ENCODE measurements at regions not wholly inside any gene's neighbourhood (a gene's known extent, or its start where the extent isn't known, plus 50 kb on each side); places are given as distances from the start of the nearest gene placed in this dataset.
"Not testable (repeated sequence)": the region's sequence is repeated elsewhere in the genome, so short reads cannot be mapped to it uniquely, and the experiment has no call there.

DNA sequence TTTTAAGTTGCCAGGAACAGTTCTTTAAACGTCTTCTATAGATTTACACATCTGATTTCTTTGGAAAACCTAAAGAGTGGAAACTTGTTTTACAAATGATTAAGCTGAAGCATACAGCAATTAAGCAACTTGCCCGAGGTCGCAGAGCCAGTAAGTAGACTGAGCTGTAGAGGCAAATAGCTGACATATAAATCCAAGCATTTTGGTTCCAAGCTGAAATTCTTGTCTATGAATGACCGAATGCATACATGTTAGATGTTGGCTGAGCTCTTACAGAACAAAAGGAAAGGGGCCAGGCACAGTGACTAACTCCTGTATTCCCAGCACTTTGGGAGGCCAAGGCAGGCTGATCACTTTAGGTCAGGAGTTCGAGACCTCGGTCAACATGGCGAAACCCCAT lies 101.8 kb upstream of the SGK1 start:
- no peak for DNase-seq

DNA sequence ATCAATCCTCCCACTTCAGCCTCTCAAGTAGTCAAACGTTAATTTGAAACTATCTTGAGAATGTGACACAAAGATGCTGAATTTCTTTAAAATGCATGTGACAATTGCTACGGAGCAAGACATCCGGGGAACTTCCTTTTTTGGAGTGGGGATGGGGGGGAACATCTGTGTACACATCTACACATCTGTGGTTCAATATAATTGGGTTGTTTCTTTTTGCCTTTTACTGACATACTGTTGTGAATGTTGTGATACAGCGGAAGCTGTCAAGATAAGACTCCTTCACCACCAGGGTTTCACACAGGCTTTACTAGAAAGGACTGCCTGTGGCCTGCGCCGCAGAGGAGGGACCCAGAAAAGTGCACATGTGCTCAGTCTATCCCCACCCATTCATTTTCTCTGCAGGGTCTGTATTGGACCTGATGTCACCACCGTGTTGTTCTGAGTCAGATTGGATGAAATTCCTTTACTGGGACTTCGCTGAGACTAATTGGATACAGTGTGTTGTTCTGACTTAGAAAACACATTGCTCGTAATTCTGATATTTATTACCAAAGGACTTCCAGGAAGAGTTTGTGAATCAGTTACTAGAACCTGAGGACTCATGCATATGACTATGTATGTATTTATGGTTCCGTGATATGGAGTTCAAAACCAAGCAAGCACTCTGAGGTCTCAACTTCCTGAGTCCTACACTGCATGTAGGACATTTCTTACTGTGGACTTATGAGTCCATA lies 98.7 kb upstream of the SGK1 start:
- no peak for DNase-seq

DNA sequence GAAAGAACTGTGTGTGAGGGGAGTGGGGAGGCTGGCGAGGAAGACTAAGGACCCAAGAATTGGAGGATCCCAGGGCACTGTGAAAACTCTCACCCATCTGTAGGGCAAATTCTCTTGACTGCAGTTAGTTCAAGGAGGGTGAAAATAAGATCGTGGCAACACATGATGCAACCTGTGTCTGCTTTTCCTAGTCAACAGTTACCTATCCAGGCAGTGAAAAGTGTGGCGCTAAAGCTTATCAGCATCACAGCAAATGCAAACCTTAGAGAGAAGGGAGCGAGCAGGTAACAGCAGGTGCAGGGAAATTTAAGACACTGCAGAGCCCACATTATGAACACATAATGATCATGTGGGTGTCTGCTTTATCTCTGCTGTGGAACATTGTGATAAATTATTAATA lies 97.7 kb upstream of the SGK1 start:
- DNase-seq, result peak; percentile 48 to 59

- no peak for DNase-seq
Observed at GRCh38 chr6:134415194-134415593, 97.3 kb upstream of the SGK1 start.

- no peak for DNase-seq
Observed at GRCh38 chr6:134414793-134415192, 96.9 kb upstream of the SGK1 start.

- no peak for DNase-seq
Observed at GRCh38 chr6:134413241-134413643, 95.3 kb upstream of the SGK1 start.

GRCh38 chr6:134410541-134410940 lies 92.6 kb upstream of the SGK1 start:
- no peak for DNase-seq

GRCh38 chr6:134407791-134408190 lies 89.9 kb upstream of the SGK1 start:
- DNase-seq, result no peak

DNA sequence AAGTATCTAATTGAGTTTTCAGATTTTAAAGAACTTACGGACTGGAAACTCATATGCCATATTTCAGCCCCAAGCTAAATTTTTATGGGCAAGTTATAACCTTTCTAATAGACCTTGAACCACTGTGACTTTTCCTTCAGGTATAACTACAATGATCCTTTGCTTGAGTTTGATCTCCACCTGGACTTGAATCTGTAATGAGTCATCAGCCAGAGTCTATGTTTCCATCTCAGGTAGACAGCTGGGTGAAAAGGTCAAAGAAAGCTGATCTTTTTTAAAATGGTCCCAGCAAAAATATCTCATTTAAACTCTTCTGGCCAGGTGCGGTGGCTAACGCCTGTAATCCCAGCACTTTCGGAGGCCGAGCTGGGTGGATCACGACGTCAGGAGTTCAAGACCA lies 88.4 kb upstream of the SGK1 start:
- no peak for DNase-seq

DNA sequence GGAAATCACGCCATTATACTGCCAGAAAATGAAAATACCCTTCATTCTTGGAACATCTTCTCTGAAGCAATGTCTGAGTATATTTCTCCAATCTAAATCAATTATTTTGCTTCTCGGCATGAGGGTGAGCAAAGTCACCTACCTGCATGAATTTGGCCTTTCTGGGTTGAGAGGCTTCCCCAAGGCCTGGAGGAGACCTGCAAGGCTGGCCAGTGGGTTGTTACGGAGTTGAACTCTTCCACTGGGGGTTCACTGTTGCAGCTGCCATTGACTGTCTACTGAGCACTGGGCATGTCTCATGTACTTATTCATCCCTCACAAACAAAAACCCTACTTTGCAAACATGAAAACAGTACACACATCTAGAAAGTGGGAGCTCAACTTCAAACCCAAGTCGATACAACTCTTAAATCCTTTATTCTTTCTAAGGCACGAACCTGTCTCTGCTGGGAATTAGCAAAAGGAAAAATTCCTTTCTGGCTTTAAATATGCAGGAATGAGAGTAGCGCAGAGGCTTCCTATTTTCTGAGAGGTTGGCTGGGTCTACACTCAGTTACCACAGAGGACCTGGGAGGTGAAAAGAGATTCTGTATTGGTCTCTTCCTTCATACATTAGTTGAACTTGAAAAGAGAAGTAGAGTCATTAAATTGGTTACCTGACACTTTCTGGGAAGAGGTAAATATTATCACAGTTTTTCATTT lies 87.6 kb upstream of the SGK1 start:
- no peak for DNase-seq

DNA sequence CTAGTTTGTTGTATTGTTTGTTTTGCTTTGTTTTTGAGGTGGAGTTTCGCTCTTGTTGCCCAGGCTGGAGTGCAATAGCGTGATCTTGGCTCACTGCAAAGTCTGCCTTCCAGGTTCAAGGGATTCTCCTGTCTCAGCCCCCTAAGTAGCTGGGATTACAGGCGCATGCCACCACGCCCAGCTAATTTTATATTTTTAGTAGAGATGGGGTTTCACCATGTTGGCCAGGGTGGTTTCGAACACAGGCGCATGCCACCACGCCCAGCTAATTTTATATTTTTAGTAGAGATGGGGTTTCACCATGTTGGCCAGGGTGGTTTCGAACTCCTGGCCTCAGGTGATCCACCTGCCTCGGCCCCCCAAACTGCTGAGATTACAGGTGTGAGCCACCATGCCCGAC lies 85.4 kb upstream of the SGK1 start:
- DNase-seq, result not testable (repeated sequence)

DNA sequence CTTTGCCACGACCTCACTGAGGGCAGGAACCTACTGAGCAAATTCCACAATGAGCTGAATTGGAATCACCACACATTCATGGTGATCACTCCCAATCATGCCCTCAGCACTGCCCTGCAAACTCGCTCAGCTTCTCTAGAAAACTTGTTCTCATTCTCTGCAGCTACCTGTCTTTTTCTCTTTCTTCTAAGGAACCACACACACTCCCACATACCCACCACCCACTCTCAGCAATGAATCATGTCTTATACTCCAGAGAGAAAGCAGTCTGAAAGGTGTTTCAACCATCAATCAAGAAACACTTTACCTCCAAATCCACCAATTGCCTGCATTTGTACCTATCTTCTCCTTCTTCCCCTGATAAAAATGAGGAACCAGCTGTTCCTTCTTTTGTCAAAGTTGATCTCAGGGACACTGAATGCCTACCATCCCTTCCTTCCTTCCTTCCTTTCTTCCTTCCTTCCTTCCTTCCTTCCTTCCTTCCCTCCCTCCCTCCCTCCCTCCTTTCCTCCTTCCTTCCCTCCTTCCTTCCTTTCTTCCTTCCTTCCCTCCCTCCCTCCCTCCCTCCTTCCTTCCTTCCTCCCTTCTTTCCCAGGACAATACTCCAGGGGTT lies 84.6 kb upstream of the SGK1 start:
- DNase-seq, result no peak

GRCh38 chr6:134400941-134401340 lies 83.0 kb upstream of the SGK1 start:
- DNase-seq, result peak in 1 of 2 experiments; percentile 1

DNA sequence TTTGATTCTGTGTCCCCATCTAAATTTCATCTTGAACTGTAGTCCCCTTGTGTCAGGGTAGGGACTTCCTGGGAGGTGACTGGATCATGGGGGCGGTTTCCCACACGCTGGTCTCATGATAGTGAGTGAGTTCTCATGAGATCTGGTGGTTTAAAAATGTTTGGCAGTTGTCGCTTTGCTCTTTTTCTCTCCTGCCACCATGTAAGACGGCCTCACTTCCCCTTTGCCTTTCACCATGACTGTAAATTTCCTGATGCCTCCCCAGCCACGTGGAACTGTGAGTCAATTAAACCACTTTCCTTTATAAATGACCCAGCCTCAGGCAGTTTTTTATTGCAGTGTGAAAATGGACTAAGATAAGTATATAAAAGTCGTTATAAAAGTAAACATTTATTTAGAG lies 80.5 kb upstream of the SGK1 start:
- no peak for DNase-seq

GRCh38 chr6:134397676-134398075 lies 79.8 kb upstream of the SGK1 start:
- no peak for DNase-seq

DNA sequence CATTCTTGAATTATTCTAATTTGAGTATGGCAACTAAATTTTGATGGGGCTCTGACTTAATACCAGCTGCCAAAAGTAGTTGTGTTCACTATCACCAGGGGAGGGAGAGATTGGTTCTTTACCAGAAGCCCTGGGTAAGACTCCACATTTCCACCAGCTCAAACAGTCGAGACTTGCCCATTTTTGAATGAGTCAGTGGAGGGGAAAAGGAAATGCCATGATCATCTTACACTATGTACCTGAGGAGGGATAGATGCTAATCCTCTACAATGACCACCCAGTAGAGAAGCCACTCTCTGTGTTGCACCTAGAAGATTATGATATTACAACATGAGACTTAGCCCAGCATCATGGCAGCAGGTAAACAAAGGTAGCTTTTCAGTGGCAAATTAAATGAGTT lies 77.0 kb upstream of the SGK1 start:
- DNase-seq, result no peak

DNA sequence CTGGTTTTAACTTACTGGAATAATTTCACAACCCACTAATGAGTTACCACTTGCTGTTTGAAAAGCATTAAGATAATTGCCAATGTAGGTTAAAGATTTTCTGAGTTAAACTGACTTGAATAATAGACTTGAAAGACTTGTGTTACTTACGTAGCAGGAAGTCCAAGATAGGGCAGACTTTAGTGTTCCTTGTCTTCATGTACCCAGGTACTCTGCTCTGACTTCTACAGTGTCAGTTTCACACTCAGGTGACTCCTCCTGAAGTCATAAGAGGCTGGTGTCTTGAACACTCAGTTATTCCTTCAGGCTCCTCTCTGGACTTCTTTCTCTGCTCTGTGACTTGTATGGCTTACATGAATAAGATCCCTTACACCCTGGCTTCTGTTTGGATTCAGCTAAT lies 76.3 kb upstream of the SGK1 start:
- DNase-seq, result no peak

DNA sequence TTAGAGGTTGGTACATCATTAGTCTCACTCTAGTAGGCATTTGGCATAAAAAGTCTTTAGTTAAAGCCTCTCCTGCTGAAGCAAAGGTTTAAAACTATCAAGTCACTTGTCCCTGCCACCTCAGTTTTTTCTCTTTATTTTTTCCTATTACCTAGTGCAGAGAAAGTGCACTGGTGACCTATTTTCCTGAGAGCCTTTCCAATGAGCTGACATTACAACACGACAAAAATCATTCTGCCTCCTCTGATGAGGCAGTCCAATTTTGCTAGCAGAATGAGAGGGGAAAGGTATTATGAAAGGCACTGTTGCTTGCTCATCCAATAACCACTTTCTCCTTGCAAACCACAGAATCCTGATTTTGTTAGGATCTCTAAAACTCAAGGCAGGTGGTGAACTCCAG lies 73.3 kb upstream of the SGK1 start:
- DNase-seq, result no peak

GRCh38 chr6:134389658-134390057 lies 71.7 kb upstream of the SGK1 start:
- no peak for DNase-seq

DNA sequence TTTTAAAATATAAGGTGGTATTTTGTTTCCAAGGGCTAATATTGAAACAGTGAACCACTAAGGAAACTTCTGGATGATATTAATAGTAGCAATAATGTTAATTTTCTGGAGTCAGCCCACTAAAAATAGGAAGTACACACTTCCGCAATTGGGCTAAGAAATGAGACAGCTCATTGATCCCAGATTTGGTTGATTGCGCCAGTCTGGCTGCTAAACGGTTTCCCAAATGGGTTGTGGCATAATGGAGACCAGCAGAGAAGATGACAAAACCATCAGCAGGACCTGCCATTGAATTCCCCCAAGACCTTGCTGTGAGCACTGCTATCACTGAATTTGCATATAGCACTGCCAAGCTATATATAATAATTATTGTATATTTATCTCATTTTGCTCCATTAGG lies 71.2 kb upstream of the SGK1 start:
- DNase-seq, result no peak

DNA sequence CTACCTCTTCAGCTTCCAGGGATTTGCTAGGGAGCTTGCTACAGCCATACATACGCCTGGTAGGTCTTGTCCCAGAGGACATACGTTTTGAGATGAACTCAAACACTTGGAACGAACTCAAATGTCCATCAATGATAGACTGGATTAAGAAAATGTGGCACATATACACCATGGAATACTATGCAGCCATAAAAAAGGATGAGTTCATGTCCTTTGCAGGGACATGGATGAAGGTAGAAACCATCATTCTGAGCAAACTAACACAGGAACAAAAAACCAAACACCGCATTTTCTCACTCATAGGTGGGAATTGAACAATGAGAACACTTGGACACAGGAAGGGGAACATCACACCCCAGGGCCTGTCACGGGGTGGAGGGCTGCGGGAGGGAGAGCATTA lies 68.6 kb upstream of the SGK1 start:
- DNase-seq, result not testable (repeated sequence)

DNA sequence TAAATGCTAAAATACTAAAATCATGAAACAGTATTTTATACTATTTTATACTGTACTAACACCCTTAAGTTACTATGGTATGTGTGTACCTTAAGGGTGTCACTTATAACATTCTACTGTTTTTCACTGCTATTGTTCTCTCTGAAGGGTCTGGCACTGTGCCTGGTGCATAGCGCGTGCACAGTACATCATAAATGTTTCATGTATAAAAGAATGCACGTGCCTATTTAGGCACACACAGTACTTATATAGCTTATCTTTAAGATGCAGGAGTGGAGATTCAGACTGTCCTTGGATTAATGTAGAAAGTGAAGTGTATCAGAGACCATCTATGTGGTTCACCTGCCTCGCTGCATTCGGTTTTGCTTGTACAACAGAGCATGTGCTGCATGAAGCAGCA lies 64.0 kb upstream of the SGK1 start:
- DNase-seq, result no peak

DNA sequence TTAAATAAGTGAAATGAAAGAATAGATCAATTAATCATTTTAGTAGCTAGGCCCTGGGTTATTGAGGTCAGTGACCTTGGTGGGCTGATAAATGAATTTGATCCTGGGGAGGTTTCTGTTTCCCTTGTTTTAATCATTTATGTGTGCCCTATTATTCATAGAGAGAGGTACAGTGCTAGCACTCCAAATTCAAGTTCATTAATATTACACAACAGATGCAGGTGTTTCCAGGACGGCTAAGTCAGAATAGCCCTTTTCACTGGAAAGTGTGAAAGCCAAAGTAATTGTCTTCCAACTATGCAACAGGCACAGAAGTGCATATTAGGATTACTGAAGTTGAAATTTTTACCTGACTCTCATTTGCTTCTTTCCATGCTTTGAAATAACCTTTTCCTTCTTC lies 61.7 kb upstream of the SGK1 start:
- DNase-seq, result no peak

GRCh38 chr6:134379076-134379475 lies 61.2 kb upstream of the SGK1 start:
- DNase-seq, result peak; percentile 86 to 92
